D721Med (cell line): ENCODE measurements at regions not wholly inside any gene's neighbourhood (a gene's known extent, or its start where the extent isn't known, plus 50 kb on each side); places are given as distances from the start of the nearest gene placed in this dataset.

ENCODE experiments used
- DNase-seq: peaks from one replicate; pipeline ENCODE4 v3.0.0; 2011; ENCODE audit warnings: low spot score; ENCODE audit not compliant: insufficient read length
- FAIRE-seq: peaks from 2 replicates; lab custom pipeline; 2011; peaks lifted over from hg19 to GRCh38; lab: Jason Lieb, UNC
- CTCF ChIP-seq: IDR thresholded peaks from 2 replicates; pipeline ENCODE4 v1.5.1; 2012; ENCODE audit warnings: mild to moderate bottlenecking, control low read depth; ENCODE audit not compliant: insufficient read depth; ENCODE audit errors: missing control alignments

GRCh38 chr1:5485968-5486696 lies 506.1 kb downstream of the NPHP4 start:
- TF ChIP-seq CTCF = no peak
- no peak for DNase-seq
- no peak for FAIRE-seq

DNA sequence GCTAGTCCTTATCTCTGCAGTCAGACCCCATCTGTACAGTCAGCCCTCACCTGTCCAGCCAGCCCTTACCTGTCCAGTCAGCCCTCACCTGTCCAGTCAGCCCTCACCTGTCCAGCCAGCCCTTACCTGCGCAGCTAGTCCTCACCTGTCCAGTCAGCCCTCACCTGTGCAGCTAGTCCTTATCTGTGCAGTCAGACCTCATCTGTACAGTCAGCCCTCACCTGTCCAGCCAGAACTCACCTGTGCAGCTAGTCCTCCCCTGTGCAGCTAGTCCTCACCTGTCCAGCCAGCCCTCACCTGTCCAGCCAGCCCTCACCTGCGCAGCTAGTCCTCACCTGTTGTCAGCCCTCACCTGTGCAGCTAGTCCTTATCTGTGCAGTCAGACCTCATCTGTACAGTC lies 506.8 kb downstream of the NPHP4 start:
- DNase-seq = no peak
- no peak for TF ChIP-seq CTCF
- no peak for FAIRE-seq

DNA sequence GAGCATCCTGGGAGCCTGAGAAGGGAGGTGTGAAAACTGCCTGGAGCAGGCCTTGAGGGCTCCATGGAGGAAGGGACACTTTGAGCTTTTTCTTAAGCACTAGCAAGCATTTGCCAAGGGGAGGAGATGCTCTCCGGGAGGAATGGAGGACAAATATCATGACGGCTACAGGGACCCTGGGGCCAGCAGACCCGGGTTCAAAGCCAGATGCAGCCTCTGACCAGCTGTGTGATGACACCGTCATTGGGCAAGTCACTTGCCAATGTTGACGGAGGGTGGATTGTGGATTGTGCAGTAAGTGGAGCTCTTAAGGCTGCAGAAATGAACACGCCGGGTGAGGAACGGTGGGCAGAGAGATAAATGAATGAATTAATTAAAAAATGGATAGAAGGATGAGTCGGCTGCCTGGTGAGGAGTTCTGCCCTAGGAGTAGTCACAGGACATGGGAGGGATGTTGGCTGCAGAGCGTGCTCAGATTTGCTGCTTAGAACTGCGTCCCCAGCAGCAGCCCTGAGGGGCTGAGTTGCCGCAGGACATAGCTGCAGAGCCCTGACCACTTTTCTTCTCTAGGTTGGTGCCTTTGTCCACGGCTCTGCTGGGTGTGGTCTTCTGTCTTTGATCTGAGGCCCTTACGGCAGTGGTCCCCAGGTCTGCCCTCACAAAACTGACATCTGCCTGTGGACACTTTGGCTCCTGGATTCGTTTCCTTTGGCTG lies 507.6 kb downstream of the NPHP4 start:
- no peak for DNase-seq
- FAIRE-seq = no peak
- TF ChIP-seq CTCF = no peak

- DNase-seq (no peak), FAIRE-seq (no peak)
- peak; percentile 15 for TF ChIP-seq CTCF
Measured at GRCh38 chr1:5481889-5482288, 510.3 kb downstream of the NPHP4 start.

DNA sequence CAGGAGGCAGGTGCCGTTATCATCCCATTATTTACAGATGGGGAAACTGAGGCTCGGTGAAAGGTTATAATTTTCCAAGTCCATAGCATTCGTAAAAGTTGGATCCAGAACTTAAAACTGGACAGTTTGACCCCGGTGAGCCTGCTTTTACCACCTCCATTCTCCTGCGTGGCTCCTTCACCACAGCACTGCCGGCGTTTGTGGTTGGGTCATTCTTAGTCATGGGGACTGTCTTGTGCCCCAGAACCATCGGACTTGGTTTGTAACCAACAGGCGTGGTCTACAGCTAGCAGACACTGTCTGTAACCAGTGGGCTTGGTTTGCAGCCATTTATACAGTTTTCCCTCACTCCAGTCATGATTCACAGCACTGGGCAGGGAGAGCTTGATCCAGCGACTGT lies 511.3 kb downstream of the NPHP4 start:
- no peak for TF ChIP-seq CTCF
- FAIRE-seq (no peak), DNase-seq (no peak)

DNA sequence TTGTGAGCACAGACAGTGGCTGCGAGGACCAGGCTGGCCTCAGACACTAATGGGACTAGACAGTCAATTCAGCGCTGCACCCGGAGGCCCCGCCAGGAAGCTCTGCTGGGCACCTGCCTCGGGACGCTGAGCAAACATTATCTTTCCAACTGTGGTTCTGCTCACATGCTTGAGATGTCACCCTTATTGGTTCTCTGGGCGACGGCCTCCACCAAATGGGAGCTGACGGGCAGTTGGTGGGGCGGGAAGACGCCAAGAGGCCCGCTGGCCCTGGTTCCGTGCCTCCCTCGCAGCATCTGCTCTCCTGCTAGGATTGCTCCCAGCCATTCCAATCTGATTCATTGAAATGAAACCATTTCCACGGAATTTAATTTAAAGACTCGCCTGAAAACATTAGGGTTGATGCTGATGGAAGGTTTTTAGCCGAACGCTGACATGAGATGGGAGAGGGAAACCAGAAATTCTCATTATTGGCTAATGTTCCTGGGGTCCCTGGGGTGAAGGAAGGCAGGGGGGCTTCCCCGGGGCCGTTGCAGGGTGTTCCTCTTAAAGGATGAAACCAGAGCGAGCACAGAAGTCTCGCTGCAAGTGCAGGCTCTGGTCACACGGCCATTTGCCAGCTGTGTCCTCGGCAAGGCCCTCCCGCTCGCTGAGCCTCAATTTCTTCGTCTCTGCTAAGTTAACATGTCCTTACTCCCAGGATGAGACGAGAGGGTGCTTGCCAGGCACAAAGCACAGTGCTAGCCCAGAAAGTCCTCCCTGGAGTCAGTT lies 512.2 kb downstream of the NPHP4 start:
- DNase-seq = no peak
- no peak for FAIRE-seq

More for the DNA sequence above, 512.2 kb downstream of the NPHP4 start:
- no peak for TF ChIP-seq CTCF
